H1 (cell line): ENCODE measurements at regions not wholly inside any gene's neighbourhood (a gene's known extent, or its start where the extent isn't known, plus 50 kb on each side); places are given as distances from the start of the nearest gene placed in this dataset.

ENCODE experiments used
- ASH2L ChIP-seq: fragments of 200-600, 300-600 bp; sonication (generic); IDR thresholded peaks from one replicate; pipeline ENCODE4 v1.7.1; 2017; ENCODE audit warnings: low read length
- BCL11A ChIP-seq, 2 experiments: IDR thresholded peaks; one replicate each; pipeline ENCODE4 v1.6.1; 2011; ENCODE audit warnings: low read depth in 2 of 2, low read length in 2 of 2, mild to moderate bottlenecking in 2 of 2
- KDM4A ChIP-seq: IDR thresholded peaks from one replicate; pipeline ENCODE4 v1.7.1; 2012; ENCODE audit warnings: low read depth, mild to moderate bottlenecking, moderate library complexity, low read length, inconsistent platforms; ENCODE audit not compliant: severe bottlenecking
- KDM5A ChIP-seq: fragments of 200-600 bp; IDR thresholded peaks from 2 replicates; pipeline ENCODE4 v1.7.1; 2012; ENCODE audit warnings: mild to moderate bottlenecking, low read length, inconsistent platforms, mixed read lengths
- SAP30 ChIP-seq: fragments of 300-600 bp; sonication (generic); IDR thresholded peaks from 2 replicates; pipeline ENCODE4 v1.7.1; 2012; ENCODE audit warnings: low read length, moderate library complexity, mild to moderate bottlenecking, inconsistent platforms; ENCODE audit not compliant: insufficient read depth, insufficient replicate concordance
- SP4 ChIP-seq: IDR thresholded peaks from 2 replicates; pipeline ENCODE4 v1.6.1; 2012; ENCODE audit warnings: low read length, inconsistent platforms
- ZNF274 ChIP-seq: IDR thresholded peaks from 2 replicates; pipeline ENCODE4 v1.7.0; 2012; ENCODE audit warnings: low read length, borderline replicate concordance; ENCODE audit errors: extremely low read depth
- TF ChIP-seq, protein P1 (sequence below): fragments of 300-600 bp; sonication (generic); IDR thresholded peaks from 2 replicates; pipeline ENCODE4 v1.7.1; 2012; ENCODE audit warnings: low read length, moderate library complexity, mild to moderate bottlenecking, inconsistent platforms; ENCODE audit not compliant: insufficient replicate concordance
- TF ChIP-seq, protein P2 (sequence below): IDR thresholded peaks from 2 replicates; pipeline ENCODE4 v1.6.1; 2012; ENCODE audit warnings: inconsistent platforms

DNA sequence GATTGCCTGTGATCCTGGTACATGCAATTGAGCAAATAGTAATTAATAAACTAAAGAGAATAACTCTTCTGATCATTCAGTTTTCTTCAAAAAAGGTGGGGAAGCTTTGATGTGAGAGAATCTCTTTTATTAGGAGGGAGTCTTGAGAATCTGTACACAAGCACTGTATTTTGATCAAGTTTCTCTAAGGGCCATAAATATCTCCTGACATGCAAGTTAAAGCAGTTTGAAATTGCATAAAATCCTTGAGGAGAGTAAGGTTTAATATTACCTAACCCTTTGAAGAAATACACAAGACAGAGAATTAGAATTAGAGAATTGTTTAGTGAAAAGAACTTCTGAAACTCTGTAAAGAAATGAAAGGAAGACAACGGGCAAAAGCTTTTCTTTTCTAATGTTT is 326.9 kb downstream of the FAT4 start (continued):
- TF ChIP-seq, protein P1, sequence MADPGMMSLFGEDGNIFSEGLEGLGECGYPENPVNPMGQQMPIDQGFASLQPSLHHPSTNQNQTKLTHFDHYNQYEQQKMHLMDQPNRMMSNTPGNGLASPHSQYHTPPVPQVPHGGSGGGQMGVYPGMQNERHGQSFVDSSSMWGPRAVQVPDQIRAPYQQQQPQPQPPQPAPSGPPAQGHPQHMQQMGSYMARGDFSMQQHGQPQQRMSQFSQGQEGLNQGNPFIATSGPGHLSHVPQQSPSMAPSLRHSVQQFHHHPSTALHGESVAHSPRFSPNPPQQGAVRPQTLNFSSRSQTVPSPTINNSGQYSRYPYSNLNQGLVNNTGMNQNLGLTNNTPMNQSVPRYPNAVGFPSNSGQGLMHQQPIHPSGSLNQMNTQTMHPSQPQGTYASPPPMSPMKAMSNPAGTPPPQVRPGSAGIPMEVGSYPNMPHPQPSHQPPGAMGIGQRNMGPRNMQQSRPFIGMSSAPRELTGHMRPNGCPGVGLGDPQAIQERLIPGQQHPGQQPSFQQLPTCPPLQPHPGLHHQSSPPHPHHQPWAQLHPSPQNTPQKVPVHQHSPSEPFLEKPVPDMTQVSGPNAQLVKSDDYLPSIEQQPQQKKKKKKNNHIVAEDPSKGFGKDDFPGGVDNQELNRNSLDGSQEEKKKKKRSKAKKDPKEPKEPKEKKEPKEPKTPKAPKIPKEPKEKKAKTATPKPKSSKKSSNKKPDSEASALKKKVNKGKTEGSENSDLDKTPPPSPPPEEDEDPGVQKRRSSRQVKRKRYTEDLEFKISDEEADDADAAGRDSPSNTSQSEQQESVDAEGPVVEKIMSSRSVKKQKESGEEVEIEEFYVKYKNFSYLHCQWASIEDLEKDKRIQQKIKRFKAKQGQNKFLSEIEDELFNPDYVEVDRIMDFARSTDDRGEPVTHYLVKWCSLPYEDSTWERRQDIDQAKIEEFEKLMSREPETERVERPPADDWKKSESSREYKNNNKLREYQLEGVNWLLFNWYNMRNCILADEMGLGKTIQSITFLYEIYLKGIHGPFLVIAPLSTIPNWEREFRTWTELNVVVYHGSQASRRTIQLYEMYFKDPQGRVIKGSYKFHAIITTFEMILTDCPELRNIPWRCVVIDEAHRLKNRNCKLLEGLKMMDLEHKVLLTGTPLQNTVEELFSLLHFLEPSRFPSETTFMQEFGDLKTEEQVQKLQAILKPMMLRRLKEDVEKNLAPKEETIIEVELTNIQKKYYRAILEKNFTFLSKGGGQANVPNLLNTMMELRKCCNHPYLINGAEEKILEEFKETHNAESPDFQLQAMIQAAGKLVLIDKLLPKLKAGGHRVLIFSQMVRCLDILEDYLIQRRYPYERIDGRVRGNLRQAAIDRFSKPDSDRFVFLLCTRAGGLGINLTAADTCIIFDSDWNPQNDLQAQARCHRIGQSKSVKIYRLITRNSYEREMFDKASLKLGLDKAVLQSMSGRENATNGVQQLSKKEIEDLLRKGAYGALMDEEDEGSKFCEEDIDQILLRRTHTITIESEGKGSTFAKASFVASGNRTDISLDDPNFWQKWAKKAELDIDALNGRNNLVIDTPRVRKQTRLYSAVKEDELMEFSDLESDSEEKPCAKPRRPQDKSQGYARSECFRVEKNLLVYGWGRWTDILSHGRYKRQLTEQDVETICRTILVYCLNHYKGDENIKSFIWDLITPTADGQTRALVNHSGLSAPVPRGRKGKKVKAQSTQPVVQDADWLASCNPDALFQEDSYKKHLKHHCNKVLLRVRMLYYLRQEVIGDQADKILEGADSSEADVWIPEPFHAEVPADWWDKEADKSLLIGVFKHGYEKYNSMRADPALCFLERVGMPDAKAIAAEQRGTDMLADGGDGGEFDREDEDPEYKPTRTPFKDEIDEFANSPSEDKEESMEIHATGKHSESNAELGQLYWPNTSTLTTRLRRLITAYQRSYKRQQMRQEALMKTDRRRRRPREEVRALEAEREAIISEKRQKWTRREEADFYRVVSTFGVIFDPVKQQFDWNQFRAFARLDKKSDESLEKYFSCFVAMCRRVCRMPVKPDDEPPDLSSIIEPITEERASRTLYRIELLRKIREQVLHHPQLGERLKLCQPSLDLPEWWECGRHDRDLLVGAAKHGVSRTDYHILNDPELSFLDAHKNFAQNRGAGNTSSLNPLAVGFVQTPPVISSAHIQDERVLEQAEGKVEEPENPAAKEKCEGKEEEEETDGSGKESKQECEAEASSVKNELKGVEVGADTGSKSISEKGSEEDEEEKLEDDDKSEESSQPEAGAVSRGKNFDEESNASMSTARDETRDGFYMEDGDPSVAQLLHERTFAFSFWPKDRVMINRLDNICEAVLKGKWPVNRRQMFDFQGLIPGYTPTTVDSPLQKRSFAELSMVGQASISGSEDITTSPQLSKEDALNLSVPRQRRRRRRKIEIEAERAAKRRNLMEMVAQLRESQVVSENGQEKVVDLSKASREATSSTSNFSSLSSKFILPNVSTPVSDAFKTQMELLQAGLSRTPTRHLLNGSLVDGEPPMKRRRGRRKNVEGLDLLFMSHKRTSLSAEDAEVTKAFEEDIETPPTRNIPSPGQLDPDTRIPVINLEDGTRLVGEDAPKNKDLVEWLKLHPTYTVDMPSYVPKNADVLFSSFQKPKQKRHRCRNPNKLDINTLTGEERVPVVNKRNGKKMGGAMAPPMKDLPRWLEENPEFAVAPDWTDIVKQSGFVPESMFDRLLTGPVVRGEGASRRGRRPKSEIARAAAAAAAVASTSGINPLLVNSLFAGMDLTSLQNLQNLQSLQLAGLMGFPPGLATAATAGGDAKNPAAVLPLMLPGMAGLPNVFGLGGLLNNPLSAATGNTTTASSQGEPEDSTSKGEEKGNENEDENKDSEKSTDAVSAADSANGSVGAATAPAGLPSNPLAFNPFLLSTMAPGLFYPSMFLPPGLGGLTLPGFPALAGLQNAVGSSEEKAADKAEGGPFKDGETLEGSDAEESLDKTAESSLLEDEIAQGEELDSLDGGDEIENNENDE, result no peak
- TF ChIP-seq BCL11A (IDR thresholded peaks at IDR 0.05; ENCODE audit: low read depth in 2 of 2, low read length in 2 of 2) (no peak), KDM4A (no peak), KDM5A (no peak), SAP30 (no peak), SP4 (no peak), ZNF274 (no peak), ASH2L (no peak)
- TF ChIP-seq, protein P2, sequence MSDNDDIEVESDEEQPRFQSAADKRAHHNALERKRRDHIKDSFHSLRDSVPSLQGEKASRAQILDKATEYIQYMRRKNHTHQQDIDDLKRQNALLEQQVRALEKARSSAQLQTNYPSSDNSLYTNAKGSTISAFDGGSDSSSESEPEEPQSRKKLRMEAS, result no peak
